Mucosa of descending colon (tissue), 3 donors: ENCODE measurements at regions not wholly inside any gene's neighbourhood (a gene's known extent, or its start where the extent isn't known, plus 50 kb on each side); places are given as distances from the start of the nearest gene placed in this dataset.
"Not testable (repeated sequence)": the region's sequence is repeated elsewhere in the genome, so short reads cannot be mapped to it uniquely, and the experiment has no call there.

Experiments used
- ATAC-seq: fragments of 200-7000 bp; cut with Tn5 transposase; one replicate; pipeline ENCODE4 v1.9.1; 2020; ENCODE audit warnings: mild to moderate bottlenecking, moderate library complexity
- DNase-seq, 3 donors: peaks; one replicate each; pipeline ENCODE4 v3.0.0-alpha.2; 2020
- H3K36me3 ChIP-seq: fragments of 200-600 bp; one replicate; pipeline ENCODE4 v1.8.0; 2021; ENCODE audit warnings: low read depth, mild to moderate bottlenecking
- H3K4me1 ChIP-seq: fragments of 200-600 bp; one replicate; pipeline ENCODE4 v1.8.0; 2021; ENCODE audit warnings: low read depth, mild to moderate bottlenecking
- H3K4me3 ChIP-seq: fragments of 200-600 bp; one replicate; pipeline ENCODE4 v1.8.0; 2021; ENCODE audit warnings: mild to moderate bottlenecking
- H3K9me3 ChIP-seq: fragments of 200-600 bp; one replicate; pipeline ENCODE4 v1.8.0; 2021; ENCODE audit warnings: mild to moderate bottlenecking
- CTCF ChIP-seq: fragments of 200-600 bp; IDR thresholded peaks from one replicate; pipeline ENCODE4 v1.8.0; 2022; ENCODE audit warnings: antibody characterized with exemption, mild to moderate bottlenecking
- intact Hi-C, 2 donors: fragments of 100-400 bp; cut with DNase I in 1 of 2; cut with micrococcal nuclease in 1 of 2; formaldehyde crosslinking; loops; one replicate each; pipeline versions ENCODE4 v1.11.0 to v1.11.1; 2022; cut with DNase I, micrococcal nuclease
- donor health status: DM: no; HTN: no; CAD: no; lungs with moderate emphysema.
- donor health status: DM: no; HTN: no; CAD: no.
- donor health status: DM: no; HTN: yes; CAD: no.

GRCh38 chr21:35438643-35439404 is 389.7 kb upstream of the RUNX1 start:
- TF ChIP-seq CTCF = no peak
- Histone ChIP-seq H3K4me1 (peaks cover 8% of the 10 kb centered on the region), H3K9me3 (no peaks in the 10 kb centered on the region), H3K4me3 (no peak overlapping the region), H3K36me3 (no peaks in the 10 kb centered on the region)
- DNase-seq (peak in 2 of 3 donors; percentile 17 to 29), ATAC-seq (peak; percentile 89)
- intact Hi-C loops = no loop called here

GRCh38 chr21:35437941-35438340 is 388.8 kb upstream of the RUNX1 start:
- no peak for TF ChIP-seq CTCF
- Histone ChIP-seq H3K4me3 (no peak overlapping the region), H3K4me1 (peaks cover 8% of the 10 kb centered on the region), H3K36me3 (no peaks in the 10 kb centered on the region), H3K9me3 (no peaks in the 10 kb centered on the region)
- intact Hi-C loops = no loop called here
- DNase-seq (no peak), ATAC-seq (no peak)

GRCh38 chr21:35436899-35437298 is 387.8 kb upstream of the RUNX1 start:
- ATAC-seq (no peak), DNase-seq (no peak)
- H3K4me3 ChIP-seq = no peak overlapping the region
- no peaks in the 10 kb centered on the region for H3K36me3 ChIP-seq
- peaks cover 8% of the 10 kb centered on the region for H3K4me1 ChIP-seq
- intact Hi-C loops = no loop called here
- peaks cover 8% of the 10 kb centered on the region for H3K9me3 ChIP-seq
- TF ChIP-seq CTCF = no peak

GRCh38 chr21:35432601-35433000 is 383.5 kb upstream of the RUNX1 start:
- ATAC-seq, H3K4me3 ChIP-seq, DNase-seq, H3K36me3 ChIP-seq, intact Hi-C loops, H3K4me1 ChIP-seq: not testable (repeated sequence)
- H3K9me3 ChIP-seq = peaks cover 10% of the 10 kb centered on the region

GRCh38 chr21:35430260-35430659 is 381.2 kb upstream of the RUNX1 start:
- no peak for TF ChIP-seq CTCF
- ATAC-seq = no peak
- intact Hi-C loops = no loop called here

GRCh38 chr21:35428937-35429336 is 379.8 kb upstream of the RUNX1 start:
- ATAC-seq = no peak
- TF ChIP-seq CTCF = no peak
- DNase-seq = no peak
- intact Hi-C loops = no loop called here
- Histone ChIP-seq H3K4me3 (no peak overlapping the region), H3K4me1 (no peaks in the 10 kb centered on the region), H3K36me3 (no peaks in the 10 kb centered on the region), H3K9me3 (peaks cover 10% of the 10 kb centered on the region)

More at GRCh38 chr21:35430260-35430659, 381.2 kb upstream of the RUNX1 start:
- peaks cover 10% of the 10 kb centered on the region for H3K9me3 ChIP-seq
- no peak for DNase-seq
- H3K4me1 ChIP-seq = no peaks in the 10 kb centered on the region
- no peaks in the 10 kb centered on the region for H3K36me3 ChIP-seq
- no peak overlapping the region for H3K4me3 ChIP-seq
